Ovary (tissue), 3 donors: ENCODE measurements at regions not wholly inside any gene's neighbourhood (a gene's known extent, or its start where the extent isn't known, plus 50 kb on each side); places are given as distances from the start of the nearest gene placed in this dataset.
"Not testable (repeated sequence)": the region's sequence is repeated elsewhere in the genome, so short reads cannot be mapped to it uniquely, and the experiment has no call there.

Experiments
- EP300 ChIP-seq: sonication (generic); formaldehyde crosslinking; IDR thresholded peaks from one replicate; pipeline ENCODE4 v1.6.1; 2017; ENCODE audit warnings: antibody characterized with exemption
- TF ChIP-seq, protein P1 (sequence below), 3 donors: fragments of 450-650 bp in 2 of 3; fragments of 200-600 bp in 1 of 3; IDR thresholded peaks; one replicate each; pipeline versions ENCODE4 v1.5.1 to v1.8.0; 2016 to 2022; ENCODE audit warnings: antibody characterized with exemption in 3 of 3, mild to moderate bottlenecking in 1 of 3
- donor health status: DM: no; HTN: no; CAD: no.

DNA sequence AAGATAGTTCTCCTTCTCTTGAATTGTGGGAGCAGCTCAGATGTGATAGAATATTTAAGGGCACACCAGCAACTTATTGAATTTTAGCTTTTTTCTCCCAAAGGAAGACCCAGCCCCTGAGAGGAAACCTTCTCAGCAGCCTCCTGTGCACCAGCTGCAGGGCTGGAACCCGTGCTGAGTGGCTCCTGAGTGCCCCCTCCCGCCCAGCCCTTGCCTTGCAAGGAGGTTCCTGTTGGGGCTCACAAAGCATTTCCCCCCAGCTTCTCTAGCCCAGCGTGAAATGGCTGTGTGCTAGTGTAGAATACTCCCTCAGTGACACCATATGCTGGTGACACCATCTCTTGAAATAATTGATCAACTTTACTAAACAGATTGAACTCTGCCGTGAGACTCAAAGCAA, 1180.1 kb downstream of the TMEM121 start:
- TF ChIP-seq, protein P1, sequence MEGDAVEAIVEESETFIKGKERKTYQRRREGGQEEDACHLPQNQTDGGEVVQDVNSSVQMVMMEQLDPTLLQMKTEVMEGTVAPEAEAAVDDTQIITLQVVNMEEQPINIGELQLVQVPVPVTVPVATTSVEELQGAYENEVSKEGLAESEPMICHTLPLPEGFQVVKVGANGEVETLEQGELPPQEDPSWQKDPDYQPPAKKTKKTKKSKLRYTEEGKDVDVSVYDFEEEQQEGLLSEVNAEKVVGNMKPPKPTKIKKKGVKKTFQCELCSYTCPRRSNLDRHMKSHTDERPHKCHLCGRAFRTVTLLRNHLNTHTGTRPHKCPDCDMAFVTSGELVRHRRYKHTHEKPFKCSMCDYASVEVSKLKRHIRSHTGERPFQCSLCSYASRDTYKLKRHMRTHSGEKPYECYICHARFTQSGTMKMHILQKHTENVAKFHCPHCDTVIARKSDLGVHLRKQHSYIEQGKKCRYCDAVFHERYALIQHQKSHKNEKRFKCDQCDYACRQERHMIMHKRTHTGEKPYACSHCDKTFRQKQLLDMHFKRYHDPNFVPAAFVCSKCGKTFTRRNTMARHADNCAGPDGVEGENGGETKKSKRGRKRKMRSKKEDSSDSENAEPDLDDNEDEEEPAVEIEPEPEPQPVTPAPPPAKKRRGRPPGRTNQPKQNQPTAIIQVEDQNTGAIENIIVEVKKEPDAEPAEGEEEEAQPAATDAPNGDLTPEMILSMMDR (IDR thresholded peaks at IDR 0.05) = not testable (repeated sequence)
- not testable (repeated sequence) for TF ChIP-seq EP300
